ENCODE measurements at regions not wholly inside any gene's neighbourhood (a gene's known extent, or its start where the extent isn't known, plus 50 kb on each side); places are given as distances from the start of the nearest gene placed in this dataset.
A peak's percentile ranks its signal among the peaks of the same experiment; 100 is the strongest.

DNA sequence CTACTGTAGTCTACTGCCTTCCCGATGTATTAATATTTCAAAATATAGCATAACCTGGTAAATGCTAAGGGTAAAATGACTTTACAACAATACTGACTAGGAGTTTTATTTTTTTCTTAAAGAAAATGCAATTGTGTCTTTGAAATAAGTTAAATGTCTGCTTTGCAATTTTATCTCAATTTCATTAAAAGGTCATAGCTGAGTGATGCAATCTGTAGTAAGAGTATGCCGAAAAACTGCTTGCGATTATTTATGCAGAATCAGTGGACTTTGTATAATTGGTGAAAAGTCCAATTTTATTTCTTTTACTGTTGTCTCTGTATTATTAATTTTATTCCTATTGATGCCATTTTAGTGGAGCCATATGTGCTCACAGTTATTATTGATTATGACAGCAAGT is 1143.6 kb upstream of the EPHA6 start:
- no peaks in the 10 kb centered on the region for H3K27me3 ChIP-seq (ENCODE audit: low read depth, low read length)

DNA sequence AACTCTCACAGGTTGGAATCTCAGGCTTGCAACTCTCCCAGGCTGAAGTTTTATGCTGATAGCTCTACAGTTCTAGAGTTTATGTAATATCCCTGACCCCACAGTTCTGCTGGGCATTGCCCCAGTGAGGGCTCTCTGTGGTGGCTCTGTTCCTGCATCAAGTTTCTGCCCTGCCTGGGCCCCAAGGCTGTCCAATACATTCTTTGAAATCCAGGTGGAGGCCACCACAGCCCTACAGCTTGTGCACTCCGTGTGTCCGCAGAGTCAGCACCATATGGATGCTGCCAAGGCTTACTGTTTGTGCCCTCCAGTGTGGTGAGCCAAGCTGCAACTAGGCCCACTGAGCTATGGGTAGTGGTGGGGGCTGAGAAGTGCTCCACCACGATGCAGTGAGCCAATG is 1141.2 kb upstream of the EPHA6 start:
- H3K4me3 ChIP-seq (ENCODE audit: low read depth in 1 of 2, low read length in 2 of 2): no peak overlapping the region
- H3K27me3 ChIP-seq (ENCODE audit: low read depth, low read length): no peaks in the 10 kb centered on the region
- no peaks in the 10 kb centered on the region for H3K9me3 ChIP-seq (ENCODE audit: control insufficient read depth in 1 of 2, low read length in 2 of 2)
- no peaks in the 10 kb centered on the region for H3K4me1 ChIP-seq (ENCODE audit: control insufficient read depth in 1 of 2, insufficient read depth in 2 of 2, low read length in 2 of 2)
- H3K36me3 ChIP-seq (ENCODE audit: control insufficient read depth in 1 of 2, insufficient read depth in 2 of 2, low read length in 2 of 2): no peaks in the 10 kb centered on the region
- no peak overlapping the region for H3K27ac ChIP-seq (ENCODE audit: low read length)

More for the DNA sequence above, 1143.6 kb upstream of the EPHA6 start:
- Histone ChIP-seq H3K4me1 (ENCODE audit: control insufficient read depth in 1 of 2, insufficient read depth in 2 of 2, low read length in 2 of 2) (no peaks in the 10 kb centered on the region), H3K27ac (ENCODE audit: low read length) (no peak overlapping the region), H3K9me3 (ENCODE audit: control insufficient read depth in 1 of 2, low read length in 2 of 2) (no peaks in the 10 kb centered on the region), H3K4me3 (ENCODE audit: low read depth in 1 of 2, low read length in 2 of 2) (no peak overlapping the region), H3K36me3 (ENCODE audit: control insufficient read depth in 1 of 2, insufficient read depth in 2 of 2, low read length in 2 of 2) (no peaks in the 10 kb centered on the region)

DNA sequence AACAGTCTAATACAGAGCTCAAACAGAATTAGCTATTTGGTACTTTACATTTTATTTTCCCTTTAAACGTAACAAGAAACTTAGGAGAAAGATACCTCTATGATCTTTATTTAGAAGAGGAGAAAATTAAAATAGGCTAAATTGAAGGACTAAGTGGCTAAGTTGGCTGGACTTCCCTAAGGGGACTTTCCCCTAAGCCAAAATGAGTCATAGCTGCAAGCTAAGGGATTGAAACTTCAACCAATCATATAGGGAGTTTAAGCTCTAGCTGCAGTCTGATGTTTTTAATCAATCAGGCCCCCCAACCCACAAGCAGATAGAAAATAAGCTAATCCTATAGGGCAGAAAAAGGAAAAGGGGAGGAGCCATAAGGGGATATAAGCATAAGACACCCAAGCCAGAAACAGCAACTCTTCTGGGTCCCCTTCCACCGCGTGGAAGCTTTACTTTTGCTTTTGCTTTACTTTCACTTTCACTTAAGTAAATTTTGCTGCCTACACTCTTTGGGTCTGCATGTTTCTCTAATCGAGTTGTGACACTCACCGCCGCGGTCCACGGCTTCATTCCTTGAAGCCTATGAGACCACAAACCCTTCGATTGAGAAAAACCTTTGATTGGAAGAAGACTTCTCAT is 1108.5 kb upstream of the EPHA6 start:
- Histone ChIP-seq H3K27me3 (ENCODE audit: low read depth, low read length) (no peaks in the 10 kb centered on the region), H3K9me3 (ENCODE audit: control insufficient read depth in 1 of 2, low read length in 2 of 2) (peaks cover 0 to 12% of the 10 kb centered on the region in 2 donors), H3K36me3 (ENCODE audit: control insufficient read depth in 1 of 2, insufficient read depth in 2 of 2, low read length in 2 of 2) (no peaks in the 10 kb centered on the region), H3K4me1 (ENCODE audit: control insufficient read depth in 1 of 2, insufficient read depth in 2 of 2, low read length in 2 of 2) (no peaks in the 10 kb centered on the region), H3K4me3 (ENCODE audit: low read depth in 1 of 2, low read length in 2 of 2) (peak overlapping the region in 1 of 2 donors; percentile 31), H3K27ac (ENCODE audit: low read length) (no peak overlapping the region)

DNA sequence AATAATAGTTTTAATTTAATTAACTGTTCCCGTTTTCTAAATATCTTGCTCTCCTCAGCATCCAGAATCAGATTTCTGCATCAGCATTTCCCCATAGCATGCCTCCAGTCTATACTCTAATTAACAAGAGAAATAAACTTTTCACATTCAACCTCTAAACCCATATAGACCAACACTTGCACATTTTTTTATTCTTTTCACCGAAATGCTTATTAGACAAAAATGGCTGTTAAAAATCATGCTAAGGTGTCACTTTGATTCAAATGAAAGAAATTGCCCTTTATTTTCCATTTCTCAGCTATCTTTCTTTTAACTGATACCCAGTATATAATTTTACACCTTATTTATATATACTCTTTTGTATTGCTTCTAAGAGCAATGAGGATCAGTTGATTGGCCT is 1107.1 kb upstream of the EPHA6 start:
- H3K9me3 ChIP-seq (ENCODE audit: control insufficient read depth in 1 of 2, low read length in 2 of 2): peaks cover 0 to 12% of the 10 kb centered on the region in 2 donors
- no peaks in the 10 kb centered on the region for H3K4me1 ChIP-seq (ENCODE audit: control insufficient read depth in 1 of 2, insufficient read depth in 2 of 2, low read length in 2 of 2)
- H3K27ac ChIP-seq (ENCODE audit: low read length): no peak overlapping the region
- no peaks in the 10 kb centered on the region for H3K36me3 ChIP-seq (ENCODE audit: control insufficient read depth in 1 of 2, insufficient read depth in 2 of 2, low read length in 2 of 2)
- H3K4me3 ChIP-seq (ENCODE audit: low read depth in 1 of 2, low read length in 2 of 2): no peak overlapping the region
- H3K27me3 ChIP-seq (ENCODE audit: low read depth, low read length): no peaks in the 10 kb centered on the region

DNA sequence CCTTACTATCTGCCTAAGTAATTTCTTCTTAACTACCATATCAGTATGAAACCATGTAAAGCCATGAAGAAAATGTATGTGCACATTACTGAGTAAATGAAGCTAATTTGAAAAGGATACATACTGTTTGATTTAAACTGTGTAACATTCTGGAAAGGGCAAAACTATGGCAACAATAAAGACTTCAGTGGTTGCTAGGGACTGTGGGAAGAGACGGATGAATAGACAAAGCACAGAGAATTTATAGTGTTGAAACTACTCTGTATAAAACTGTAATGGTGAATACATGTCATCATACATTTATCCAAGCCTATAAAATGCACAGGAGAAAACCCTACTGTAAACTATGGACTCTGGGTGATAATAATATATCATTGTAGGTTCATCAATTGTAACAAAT is 1103.7 kb upstream of the EPHA6 start:
- no peaks in the 10 kb centered on the region for H3K27me3 ChIP-seq (ENCODE audit: low read depth, low read length)
- H3K27ac ChIP-seq (ENCODE audit: low read length): no peak overlapping the region
- no peak overlapping the region for H3K4me3 ChIP-seq (ENCODE audit: low read depth in 1 of 2, low read length in 2 of 2)
- no peaks in the 10 kb centered on the region for H3K9me3 ChIP-seq (ENCODE audit: control insufficient read depth in 1 of 2, low read length in 2 of 2)
- no peaks in the 10 kb centered on the region for H3K36me3 ChIP-seq (ENCODE audit: control insufficient read depth in 1 of 2, insufficient read depth in 2 of 2, low read length in 2 of 2)
- no peaks in the 10 kb centered on the region for H3K4me1 ChIP-seq (ENCODE audit: control insufficient read depth in 1 of 2, insufficient read depth in 2 of 2, low read length in 2 of 2)

DNA sequence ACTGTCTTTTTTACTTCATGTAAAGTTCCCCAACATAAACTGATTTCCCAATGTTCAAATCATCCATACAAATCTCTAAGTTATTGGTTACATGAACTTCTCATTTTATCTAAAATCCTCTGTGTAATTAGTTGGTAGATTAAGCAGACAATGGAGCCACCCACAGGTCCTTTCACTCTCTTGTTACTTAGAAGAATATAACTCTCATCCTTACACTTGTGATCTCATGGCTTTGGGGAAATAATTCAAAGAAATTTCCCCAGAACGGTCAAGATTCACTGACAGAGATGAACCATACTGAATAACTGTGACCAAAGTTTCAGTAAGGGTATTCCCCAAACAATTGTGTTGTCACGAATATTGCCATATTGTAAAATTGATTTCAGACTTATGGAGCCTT is 1102.6 kb upstream of the EPHA6 start:
- no peaks in the 10 kb centered on the region for H3K4me1 ChIP-seq (ENCODE audit: control insufficient read depth in 1 of 2, insufficient read depth in 2 of 2, low read length in 2 of 2)
- no peaks in the 10 kb centered on the region for H3K27me3 ChIP-seq (ENCODE audit: low read depth, low read length)
- H3K4me3 ChIP-seq (ENCODE audit: low read depth in 1 of 2, low read length in 2 of 2): no peak overlapping the region
- H3K27ac ChIP-seq (ENCODE audit: low read length): no peak overlapping the region
- no peaks in the 10 kb centered on the region for H3K9me3 ChIP-seq (ENCODE audit: control insufficient read depth in 1 of 2, low read length in 2 of 2)
- no peaks in the 10 kb centered on the region for H3K36me3 ChIP-seq (ENCODE audit: control insufficient read depth in 1 of 2, insufficient read depth in 2 of 2, low read length in 2 of 2)

DNA sequence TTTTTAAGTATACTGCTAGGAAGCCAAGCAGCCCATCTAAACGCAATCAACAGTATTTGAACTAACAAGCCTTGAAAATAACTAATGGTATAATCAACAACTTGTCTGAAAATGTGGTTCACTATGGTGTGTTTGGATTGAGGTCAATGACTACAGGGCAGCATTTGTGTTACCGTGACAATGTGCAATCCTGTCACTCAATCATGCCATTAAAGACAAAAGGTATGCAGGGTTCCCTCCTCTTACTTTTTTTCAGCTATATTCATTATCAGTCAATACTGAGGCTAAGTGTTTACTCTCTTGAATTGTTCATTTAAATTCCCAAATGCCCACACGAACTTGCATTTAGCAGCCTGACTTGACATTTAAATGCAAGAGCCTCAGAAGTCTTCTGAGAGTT is 1099.3 kb upstream of the EPHA6 start:
- Histone ChIP-seq H3K27ac (ENCODE audit: low read length) (no peak overlapping the region), H3K27me3 (ENCODE audit: low read depth, low read length) (no peaks in the 10 kb centered on the region), H3K9me3 (ENCODE audit: control insufficient read depth in 1 of 2, low read length in 2 of 2) (no peaks in the 10 kb centered on the region), H3K4me1 (ENCODE audit: control insufficient read depth in 1 of 2, insufficient read depth in 2 of 2, low read length in 2 of 2) (no peaks in the 10 kb centered on the region), H3K4me3 (ENCODE audit: low read depth in 1 of 2, low read length in 2 of 2) (no peak overlapping the region), H3K36me3 (ENCODE audit: control insufficient read depth in 1 of 2, insufficient read depth in 2 of 2, low read length in 2 of 2) (no peaks in the 10 kb centered on the region)

DNA sequence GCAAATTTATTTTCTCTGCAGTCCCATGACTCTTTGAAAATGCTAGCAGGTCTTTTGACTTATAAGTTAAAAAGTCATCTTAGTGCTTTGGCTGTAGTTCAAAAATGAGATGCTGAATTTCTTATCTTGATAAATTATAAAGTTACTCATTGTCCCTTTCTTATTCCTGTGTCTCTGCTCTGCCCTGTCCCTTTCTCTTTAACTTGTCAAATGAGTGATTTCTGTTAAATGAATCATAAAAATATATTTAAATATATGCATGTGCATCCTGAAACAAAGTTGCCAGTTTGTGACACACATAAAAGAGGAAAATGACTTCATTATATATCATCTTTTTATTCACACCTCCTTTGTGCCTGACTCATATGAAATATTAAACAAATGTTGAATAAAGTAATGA is 1097.3 kb upstream of the EPHA6 start:
- H3K4me1 ChIP-seq (ENCODE audit: control insufficient read depth in 1 of 2, insufficient read depth in 2 of 2, low read length in 2 of 2): no peaks in the 10 kb centered on the region
- H3K36me3 ChIP-seq (ENCODE audit: control insufficient read depth in 1 of 2, insufficient read depth in 2 of 2, low read length in 2 of 2): no peaks in the 10 kb centered on the region
- no peak overlapping the region for H3K4me3 ChIP-seq (ENCODE audit: low read depth in 1 of 2, low read length in 2 of 2)
- no peaks in the 10 kb centered on the region for H3K9me3 ChIP-seq (ENCODE audit: control insufficient read depth in 1 of 2, low read length in 2 of 2)
- H3K27me3 ChIP-seq (ENCODE audit: low read depth, low read length): no peaks in the 10 kb centered on the region
- no peak overlapping the region for H3K27ac ChIP-seq (ENCODE audit: low read length)

DNA sequence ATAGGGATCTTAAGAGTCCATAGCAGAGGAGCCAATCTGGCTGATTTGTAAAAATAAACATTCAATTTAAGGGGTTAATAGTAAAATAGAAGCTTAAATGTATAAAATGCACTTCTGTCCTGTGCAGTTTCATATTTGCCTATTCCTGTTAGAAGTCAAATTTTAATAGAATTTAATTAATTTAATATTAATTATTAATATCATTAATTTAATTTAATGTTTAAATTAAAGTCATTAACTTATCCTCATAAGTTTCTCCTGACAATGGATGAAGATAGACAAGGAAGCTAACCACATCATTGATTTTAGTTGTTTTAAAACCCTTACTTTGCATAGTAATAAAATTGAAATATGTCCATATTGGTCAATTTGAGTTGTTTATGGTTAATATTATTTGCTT is 1096.2 kb upstream of the EPHA6 start:
- H3K9me3 ChIP-seq (ENCODE audit: control insufficient read depth in 1 of 2, low read length in 2 of 2): no peaks in the 10 kb centered on the region
- no peaks in the 10 kb centered on the region for H3K27me3 ChIP-seq (ENCODE audit: low read depth, low read length)
- H3K36me3 ChIP-seq (ENCODE audit: control insufficient read depth in 1 of 2, insufficient read depth in 2 of 2, low read length in 2 of 2): no peaks in the 10 kb centered on the region
- H3K4me3 ChIP-seq (ENCODE audit: low read depth in 1 of 2, low read length in 2 of 2): no peak overlapping the region
- H3K27ac ChIP-seq (ENCODE audit: low read length): no peak overlapping the region
- no peaks in the 10 kb centered on the region for H3K4me1 ChIP-seq (ENCODE audit: control insufficient read depth in 1 of 2, insufficient read depth in 2 of 2, low read length in 2 of 2)

DNA sequence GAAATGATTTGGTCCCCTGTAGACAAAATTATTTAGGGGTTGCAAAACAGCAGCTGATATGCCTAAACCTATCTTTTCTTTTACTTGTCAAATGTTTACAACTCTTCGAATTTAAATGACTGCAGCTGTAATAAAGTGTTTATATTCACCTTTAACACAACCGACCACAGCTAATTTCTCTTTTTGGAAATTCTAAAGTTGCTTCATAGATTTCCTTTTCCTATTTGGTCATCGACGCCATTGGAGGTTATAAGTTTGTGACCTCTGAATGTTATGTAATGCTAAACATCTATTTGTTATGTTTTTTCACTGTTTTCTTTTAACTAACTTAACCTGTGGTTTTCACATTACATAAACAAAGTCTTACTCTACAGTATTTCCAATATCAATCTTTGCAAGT is 1094.9 kb upstream of the EPHA6 start:
- Histone ChIP-seq H3K9me3 (ENCODE audit: control insufficient read depth in 1 of 2, low read length in 2 of 2) (no peaks in the 10 kb centered on the region), H3K4me1 (ENCODE audit: control insufficient read depth in 1 of 2, insufficient read depth in 2 of 2, low read length in 2 of 2) (no peaks in the 10 kb centered on the region), H3K4me3 (ENCODE audit: low read depth in 1 of 2, low read length in 2 of 2) (no peak overlapping the region), H3K27ac (ENCODE audit: low read length) (no peak overlapping the region), H3K36me3 (ENCODE audit: control insufficient read depth in 1 of 2, insufficient read depth in 2 of 2, low read length in 2 of 2) (no peaks in the 10 kb centered on the region), H3K27me3 (ENCODE audit: low read depth, low read length) (no peaks in the 10 kb centered on the region)

DNA sequence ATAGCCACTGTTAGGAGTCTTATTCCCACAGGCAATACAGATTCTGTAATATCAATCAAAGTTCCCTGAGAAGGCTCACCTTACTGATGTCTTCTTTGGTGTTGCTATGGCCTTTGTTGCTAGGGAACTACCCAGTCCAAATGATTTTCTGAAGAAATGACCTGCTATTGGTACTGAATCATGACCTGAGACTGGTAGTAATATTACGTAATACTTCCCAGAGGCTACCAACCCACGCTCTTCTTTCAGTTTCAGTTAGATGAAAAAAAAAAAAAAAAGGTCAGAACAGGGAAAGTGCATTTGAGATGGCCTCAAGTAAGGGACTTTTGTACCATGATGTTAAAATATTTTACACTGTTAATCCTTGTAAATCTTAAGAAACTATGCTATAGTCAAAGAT is 1092.5 kb upstream of the EPHA6 start:
- Histone ChIP-seq H3K4me3 (ENCODE audit: low read depth in 1 of 2, low read length in 2 of 2) (no peak overlapping the region), H3K9me3 (ENCODE audit: control insufficient read depth in 1 of 2, low read length in 2 of 2) (no peaks in the 10 kb centered on the region), H3K27ac (ENCODE audit: low read length) (no peak overlapping the region), H3K4me1 (ENCODE audit: control insufficient read depth in 1 of 2, insufficient read depth in 2 of 2, low read length in 2 of 2) (no peaks in the 10 kb centered on the region), H3K36me3 (ENCODE audit: control insufficient read depth in 1 of 2, insufficient read depth in 2 of 2, low read length in 2 of 2) (no peaks in the 10 kb centered on the region), H3K27me3 (ENCODE audit: low read depth, low read length) (no peaks in the 10 kb centered on the region)

DNA sequence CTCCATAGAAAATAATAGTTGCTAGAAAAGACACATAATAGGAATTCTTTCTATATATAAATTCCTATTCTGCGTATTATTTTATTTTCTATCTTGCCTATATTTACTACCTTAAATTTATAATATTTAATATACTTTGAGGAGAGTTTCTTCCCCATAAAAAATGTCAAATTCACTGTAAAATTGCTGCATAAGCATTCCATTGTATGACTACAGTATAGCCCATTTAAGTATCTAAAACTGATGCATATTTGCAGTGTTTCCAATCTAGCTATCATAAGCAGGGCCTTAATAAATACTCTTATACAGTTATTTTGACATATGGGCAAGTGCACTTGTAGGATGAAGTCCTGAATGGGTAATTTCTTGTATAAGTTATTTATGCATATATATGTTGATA is 1088.6 kb upstream of the EPHA6 start:
- no peaks in the 10 kb centered on the region for H3K9me3 ChIP-seq (ENCODE audit: control insufficient read depth in 1 of 2, low read length in 2 of 2)
- no peaks in the 10 kb centered on the region for H3K4me1 ChIP-seq (ENCODE audit: control insufficient read depth in 1 of 2, insufficient read depth in 2 of 2, low read length in 2 of 2)
- H3K36me3 ChIP-seq (ENCODE audit: control insufficient read depth in 1 of 2, insufficient read depth in 2 of 2, low read length in 2 of 2): no peaks in the 10 kb centered on the region
- no peak overlapping the region for H3K27ac ChIP-seq (ENCODE audit: low read length)
- no peaks in the 10 kb centered on the region for H3K27me3 ChIP-seq (ENCODE audit: low read depth, low read length)
- H3K4me3 ChIP-seq (ENCODE audit: low read depth in 1 of 2, low read length in 2 of 2): no peak overlapping the region
